Activated CD8-positive, alpha-beta memory T cell treated with anti-CD3 and anti-CD28 coated beads, Interleukin-2, amount 10 ng/mL, durations not matched to agents 7 days and 5 days (primary cell): ENCODE measurements at regions not wholly inside any gene's neighbourhood (a gene's known extent, or its start where the extent isn't known, plus 50 kb on each side); places are given as distances from the start of the nearest gene placed in this dataset.
A peak's percentile ranks its signal among the peaks of the same experiment; 100 is the strongest.

ENCODE experiments used
- ATAC-seq: fragments of 150-1000 bp; cut with Tn5 transposase; one replicate; pipeline ENCODE4 v1.10.0; 2021; ENCODE audit warnings: moderate library complexity
- CTCF ChIA-PET: fragments of 350-600 bp; sonication (Branson Sonifier 250); formaldehyde crosslinking; loops from one replicate; lab custom pipeline; 2021; ENCODE audit warnings: antibody characterized with exemption; lab: Charles Lee
- DNase-seq: peaks from one replicate; pipeline ENCODE4 v3.0.0-alpha.2; 2020
- H3K27ac Mint-ChIP-seq: one replicate; pipeline ENCODE4 v1.8.0; 2021; ENCODE audit warnings: mild to moderate bottlenecking, mixed read lengths
- H3K27me3 Mint-ChIP-seq: one replicate; pipeline ENCODE4 v1.8.0; 2021; ENCODE audit warnings: mixed read lengths
- H3K36me3 Mint-ChIP-seq: one replicate; pipeline ENCODE4 v1.8.0; 2021; ENCODE audit warnings: mild to moderate bottlenecking, mixed read lengths
- H3K4me1 Mint-ChIP-seq: one replicate; pipeline ENCODE4 v1.8.0; 2021; ENCODE audit warnings: mixed read lengths
- H3K4me3 Mint-ChIP-seq: one replicate; pipeline ENCODE4 v1.8.0; 2021; ENCODE audit warnings: mild to moderate bottlenecking, moderate library complexity, mixed read lengths
- H3K9me3 Mint-ChIP-seq: one replicate; pipeline ENCODE4 v1.8.0; 2022; ENCODE audit warnings: low read depth, mixed read lengths

DNA sequence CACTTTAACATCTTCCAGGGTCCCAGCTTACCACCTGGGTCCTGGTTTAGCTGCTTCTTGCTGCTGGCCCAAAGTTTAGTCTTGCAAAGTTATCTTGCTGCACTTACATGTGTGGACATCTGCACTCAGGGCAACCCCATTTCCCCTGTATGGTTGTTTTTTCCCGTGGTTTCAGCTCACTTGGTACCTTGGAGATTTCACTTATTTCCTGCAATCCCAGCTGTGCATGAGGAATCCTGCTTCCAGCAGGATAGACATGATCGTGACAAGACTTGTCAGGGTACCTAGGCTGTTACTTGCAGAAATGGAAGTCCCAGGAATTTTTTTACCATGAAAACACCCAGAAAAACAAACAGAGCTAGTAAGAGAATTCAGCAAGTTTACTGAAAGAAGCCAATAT lies 95.9 kb upstream of the LEP start:
- no peak for DNase-seq
- H3K9me3 Mint-ChIP-seq, result peaks cover 3% of the 10 kb centered on the region
- ATAC-seq, result no peak
- H3K4me3 Mint-ChIP-seq, result no peak overlapping the region
- CTCF ChIA-PET, result interaction anchor here (0.7 to 3.3 kb wide), 3 partner anchors 7 to 64 kb away, joined by 3 to 23 read pairs (median 7); no protein-coding TSS in a partner anchor
- H3K4me1 Mint-ChIP-seq, result no peaks in the 10 kb centered on the region
- H3K27me3 Mint-ChIP-seq, result peaks cover 61% of the 10 kb centered on the region
- no peak overlapping the region for H3K27ac Mint-ChIP-seq
- no peaks in the 10 kb centered on the region for H3K36me3 Mint-ChIP-seq

DNA sequence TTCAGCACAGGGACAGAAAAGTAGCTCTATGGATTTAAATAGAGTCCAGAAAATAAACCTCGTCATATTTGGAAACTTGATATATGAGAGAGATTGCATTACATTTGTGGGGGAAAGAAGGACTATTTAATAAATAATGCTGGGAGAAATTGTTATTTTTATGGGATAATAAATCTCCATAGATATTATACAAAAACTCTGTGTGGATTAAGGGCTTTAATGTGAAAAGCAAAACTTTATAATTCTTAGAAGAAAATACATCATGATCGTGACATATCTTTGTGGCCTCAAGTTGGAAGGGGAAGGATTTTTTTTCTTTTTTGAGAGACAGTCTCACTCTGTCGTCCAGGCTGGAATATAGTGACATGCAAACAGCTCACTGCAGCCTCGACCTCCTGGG lies 95.0 kb upstream of the LEP start:
- Mint-ChIP-seq H3K4me3 (no peak overlapping the region), H3K27me3 (peaks cover 61% of the 10 kb centered on the region), H3K9me3 (peaks cover 3% of the 10 kb centered on the region), H3K36me3 (no peaks in the 10 kb centered on the region), H3K27ac (no peak overlapping the region), H3K4me1 (no peaks in the 10 kb centered on the region)
- DNase-seq (no peak), ATAC-seq (no peak)
- CTCF ChIA-PET, result interaction anchor here (0.7 to 3.3 kb wide), 3 partner anchors 8 to 63 kb away, joined by 3 to 23 read pairs (median 7); no protein-coding TSS in a partner anchor

- no peaks in the 10 kb centered on the region for H3K36me3 Mint-ChIP-seq
- no peaks in the 10 kb centered on the region for H3K9me3 Mint-ChIP-seq
- no peak for ATAC-seq
- CTCF ChIA-PET, result no interaction called here
- H3K4me3 Mint-ChIP-seq, result no peak overlapping the region
- no peaks in the 10 kb centered on the region for H3K4me1 Mint-ChIP-seq
- no peak overlapping the region for H3K27ac Mint-ChIP-seq
- no peak for DNase-seq
- peaks cover 54% of the 10 kb centered on the region for H3K27me3 Mint-ChIP-seq
Observed at GRCh38 chr7:128148676-128149075, 92.4 kb upstream of the LEP start.

DNA sequence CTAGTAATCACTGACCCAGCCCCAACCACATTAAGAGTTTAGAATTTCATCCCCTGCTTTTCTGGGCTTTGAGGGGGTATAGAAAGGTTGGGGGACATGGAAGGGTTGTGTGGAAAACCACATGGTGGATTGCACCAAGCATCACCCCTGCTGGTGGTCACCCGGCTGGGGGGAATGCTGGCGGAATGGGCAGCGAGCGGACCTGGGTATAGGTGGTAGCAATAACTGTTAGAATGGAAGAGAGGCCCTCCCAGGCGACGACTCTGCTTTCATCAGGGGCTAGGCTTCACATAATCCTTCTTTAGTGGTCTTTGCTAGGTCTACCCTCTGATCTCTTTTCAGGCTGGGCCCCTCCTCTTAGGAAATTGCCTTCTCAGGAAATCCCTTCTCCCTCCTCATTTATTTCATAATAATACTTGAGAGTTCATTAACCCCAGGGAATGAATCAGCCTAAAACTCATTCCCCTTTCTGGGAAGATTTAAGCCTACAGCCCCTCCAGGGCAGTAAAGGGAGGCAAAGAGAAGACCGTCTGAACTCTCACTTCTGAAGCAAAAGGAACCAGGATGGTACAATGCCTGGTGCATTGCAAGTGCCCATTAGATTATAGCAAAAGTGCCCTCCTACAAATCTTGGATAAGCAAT lies 90.7 kb upstream of the LEP start:
- Mint-ChIP-seq H3K27me3 (peaks cover 45% of the 10 kb centered on the region), H3K27ac (no peak overlapping the region), H3K9me3 (no peaks in the 10 kb centered on the region), H3K36me3 (no peaks in the 10 kb centered on the region), H3K4me3 (no peak overlapping the region), H3K4me1 (peaks cover under 1% of the 10 kb centered on the region)
- CTCF ChIA-PET, result no interaction called here
- DNase-seq, result peak; percentile 22
- no peak for ATAC-seq

GRCh38 chr7:128151635-128152034 lies 89.4 kb upstream of the LEP start:
- DNase-seq (peak; percentile 15), ATAC-seq (no peak)
- CTCF ChIA-PET, result no interaction called here
- Mint-ChIP-seq H3K27me3 (peaks cover 37% of the 10 kb centered on the region), H3K9me3 (no peaks in the 10 kb centered on the region), H3K4me1 (peaks cover 2% of the 10 kb centered on the region), H3K4me3 (no peak overlapping the region), H3K27ac (no peak overlapping the region), H3K36me3 (no peaks in the 10 kb centered on the region)

DNA sequence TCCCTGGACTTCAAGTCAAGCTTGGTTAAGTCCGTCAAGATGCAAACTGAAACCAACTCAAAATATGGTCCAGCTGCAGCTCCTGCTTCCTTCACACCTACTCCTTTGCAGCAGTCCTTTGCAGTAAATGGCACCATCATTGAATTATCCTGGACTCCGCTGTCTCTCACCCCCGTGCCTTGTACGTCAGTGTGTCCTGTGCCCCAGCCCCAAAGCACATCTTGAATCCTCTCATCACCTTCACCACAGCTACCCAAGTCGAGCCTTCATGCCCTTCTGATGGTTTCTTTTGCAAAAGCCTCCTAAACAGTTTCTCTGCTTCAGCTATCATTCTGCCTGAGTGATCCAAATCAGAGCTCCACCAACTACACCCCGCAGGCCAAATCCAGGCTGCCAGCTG lies 88.4 kb upstream of the LEP start:
- no peak overlapping the region for H3K27ac Mint-ChIP-seq

GRCh38 chr7:128153436-128153835 lies 87.6 kb upstream of the LEP start:
- Mint-ChIP-seq H3K4me3 (no peak overlapping the region), H3K27ac (no peak overlapping the region)

More for the DNA sequence above, 88.4 kb upstream of the LEP start:
- Mint-ChIP-seq H3K27me3 (peaks cover 34% of the 10 kb centered on the region), H3K4me3 (no peak overlapping the region), H3K4me1 (peaks cover 2% of the 10 kb centered on the region), H3K36me3 (no peaks in the 10 kb centered on the region), H3K9me3 (no peaks in the 10 kb centered on the region)
- CTCF ChIA-PET, result interaction anchor here (2.5 kb wide), 1 partner anchor 17 kb away, joined by 13 read pairs; no protein-coding TSS in a partner anchor
- DNase-seq (peak; percentile 37), ATAC-seq (no peak)

DNA sequence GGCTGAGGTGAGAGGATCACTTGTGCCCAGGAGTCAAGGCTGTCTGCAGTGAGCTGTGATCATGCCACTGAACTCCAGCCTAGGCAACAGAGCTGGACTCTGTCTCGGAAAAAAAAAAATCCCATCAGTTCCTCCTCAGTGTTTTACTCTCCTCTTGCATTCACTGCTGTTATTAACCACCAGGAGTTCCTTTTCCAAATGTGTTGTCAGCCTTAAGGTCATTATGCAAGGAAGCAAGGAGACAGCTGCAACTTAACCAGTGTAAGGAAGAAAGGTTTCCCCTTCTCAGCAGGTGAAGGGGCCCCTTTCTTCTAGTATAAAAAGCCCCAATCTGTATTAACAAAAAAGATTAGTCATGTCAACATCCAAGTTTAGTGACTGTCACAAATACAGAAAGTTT lies 86.6 kb upstream of the LEP start:
- Mint-ChIP-seq H3K4me3 (no peak overlapping the region), H3K9me3 (no peaks in the 10 kb centered on the region), H3K27me3 (peaks cover 30% of the 10 kb centered on the region), H3K27ac (no peak overlapping the region), H3K4me1 (peaks cover 2% of the 10 kb centered on the region), H3K36me3 (no peaks in the 10 kb centered on the region)
- no peak for ATAC-seq
- DNase-seq, result no peak
- CTCF ChIA-PET, result interaction anchor here (1.9 to 2.5 kb wide), 2 partner anchors 19 to 55 kb away, joined by 5 to 13 read pairs; no protein-coding TSS in a partner anchor

More at GRCh38 chr7:128153436-128153835, 87.6 kb upstream of the LEP start:
- ATAC-seq, result no peak
- H3K27me3 Mint-ChIP-seq, result peaks cover 32% of the 10 kb centered on the region
- peak; percentile 15 for DNase-seq
- no peaks in the 10 kb centered on the region for H3K36me3 Mint-ChIP-seq
- peaks cover 2% of the 10 kb centered on the region for H3K4me1 Mint-ChIP-seq
- H3K9me3 Mint-ChIP-seq, result no peaks in the 10 kb centered on the region
- CTCF ChIA-PET, result interaction anchor here (2.5 kb wide), 1 partner anchor 17 kb away, joined by 13 read pairs; no protein-coding TSS in a partner anchor

GRCh38 chr7:128155100-128155740 lies 85.9 kb upstream of the LEP start:
- Mint-ChIP-seq H3K9me3 (no peaks in the 10 kb centered on the region), H3K27me3 (peaks cover 33% of the 10 kb centered on the region), H3K4me3 (no peak overlapping the region), H3K36me3 (no peaks in the 10 kb centered on the region), H3K27ac (no peak overlapping the region), H3K4me1 (peaks cover 2% of the 10 kb centered on the region)
- DNase-seq (no peak), ATAC-seq (no peak)
- CTCF ChIA-PET, result interaction anchor here (0.9 to 1.9 kb wide), 2 partner anchors 18 to 54 kb away, joined by 4 to 5 read pairs; no protein-coding TSS in a partner anchor

DNA sequence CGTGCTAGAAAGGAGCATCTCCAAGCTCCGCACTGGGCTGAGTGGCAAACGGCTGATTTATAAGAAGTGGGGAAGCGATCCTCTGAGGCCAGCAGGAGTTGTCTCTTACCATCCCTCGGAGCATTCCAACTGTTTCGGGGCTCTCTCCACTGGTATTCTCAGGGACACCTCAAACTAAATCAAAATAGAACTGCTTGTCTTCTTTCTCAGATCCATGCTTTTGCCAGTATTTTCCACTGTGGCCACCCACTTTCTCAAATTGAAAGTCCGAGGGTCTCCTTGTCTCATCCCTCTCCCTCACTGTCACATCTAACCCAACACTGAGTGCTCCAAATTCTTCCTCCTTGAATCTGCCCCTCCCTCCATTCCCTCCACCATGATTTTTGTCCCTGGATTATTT lies 83.2 kb upstream of the LEP start:
- Mint-ChIP-seq H3K4me1 (peaks cover 2% of the 10 kb centered on the region), H3K27ac (no peak overlapping the region), H3K4me3 (no peak overlapping the region), H3K36me3 (no peaks in the 10 kb centered on the region), H3K27me3 (peaks cover 39% of the 10 kb centered on the region), H3K9me3 (no peaks in the 10 kb centered on the region)
- ATAC-seq, result no peak
- CTCF ChIA-PET, result interaction anchor here (1.7 kb wide), 1 partner anchor 22 kb away, joined by 5 read pairs; no protein-coding TSS in a partner anchor
- DNase-seq, result no peak

DNA sequence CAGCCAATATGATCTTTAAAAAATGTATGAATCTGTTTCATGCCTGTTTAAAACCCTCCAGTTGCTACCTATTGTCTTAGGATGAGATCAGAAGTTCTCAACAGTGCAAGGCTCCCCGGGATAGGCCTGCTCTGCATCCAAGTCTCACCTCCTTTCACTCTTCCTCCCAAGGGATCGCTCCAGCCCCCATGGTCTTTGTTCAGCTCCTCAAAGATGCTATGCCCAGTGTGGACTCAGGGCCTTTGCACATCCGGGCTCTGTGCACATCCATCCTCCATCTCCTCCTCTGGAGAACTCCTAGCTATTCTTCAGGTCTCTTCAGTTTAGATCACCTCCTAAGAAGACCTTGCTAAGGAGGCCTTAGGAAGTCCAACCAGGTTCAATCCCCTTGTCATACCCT lies 82.7 kb upstream of the LEP start:
- Mint-ChIP-seq H3K36me3 (no peaks in the 10 kb centered on the region), H3K9me3 (no peaks in the 10 kb centered on the region), H3K27me3 (peaks cover 42% of the 10 kb centered on the region), H3K4me1 (peaks cover 2% of the 10 kb centered on the region), H3K27ac (no peak overlapping the region), H3K4me3 (no peak overlapping the region)
- CTCF ChIA-PET, result no interaction called here
- no peak for DNase-seq
- ATAC-seq, result no peak

- no peak for DNase-seq
- Mint-ChIP-seq H3K36me3 (no peaks in the 10 kb centered on the region), H3K27me3 (peaks cover 56% of the 10 kb centered on the region), H3K4me3 (no peak overlapping the region), H3K4me1 (peaks cover 2% of the 10 kb centered on the region), H3K9me3 (no peaks in the 10 kb centered on the region), H3K27ac (no peak overlapping the region)
- CTCF ChIA-PET, result no interaction called here
- no peak for ATAC-seq
Observed at GRCh38 chr7:128160296-128160695, 80.8 kb upstream of the LEP start.

GRCh38 chr7:128161466-128162125 lies 79.5 kb upstream of the LEP start:
- DNase-seq (peak; percentile 31), ATAC-seq (no peak)
- Mint-ChIP-seq H3K27me3 (peaks cover 69% of the 10 kb centered on the region), H3K9me3 (no peaks in the 10 kb centered on the region), H3K36me3 (no peaks in the 10 kb centered on the region), H3K4me3 (no peak overlapping the region), H3K4me1 (peaks cover under 1% of the 10 kb centered on the region), H3K27ac (no peak overlapping the region)
- CTCF ChIA-PET, result no interaction called here
